Activated gamma-delta T cell (primary cell): ENCODE measurements at regions not wholly inside any gene's neighbourhood (a gene's known extent, or its start where the extent isn't known, plus 50 kb on each side); places are given as distances from the start of the nearest gene placed in this dataset.
"Not testable (repeated sequence)": the region's sequence is repeated elsewhere in the genome, so short reads cannot be mapped to it uniquely, and the experiment has no call there.

Experiments used
- DNase-seq: peaks from one replicate; lab custom pipeline; 2025; lab: John Stamatoyannopoulos, UW

GRCh38 chr3:66633402-66634381 lies 132.9 kb upstream of the LRIG1 start:
- DNase-seq: no peak

- no peak for DNase-seq
Observed at GRCh38 chr3:66638717-66639116, 137.9 kb upstream of the LRIG1 start.

- DNase-seq: no peak
Observed at GRCh38 chr3:66639809-66640356, 139.1 kb upstream of the LRIG1 start.

- no peak for DNase-seq
Observed at GRCh38 chr3:66642019-66642418, 141.2 kb upstream of the LRIG1 start.

GRCh38 chr3:66642484-66642883 lies 141.7 kb upstream of the LRIG1 start:
- DNase-seq: no peak

GRCh38 chr3:66644549-66644948 lies 143.7 kb upstream of the LRIG1 start:
- no peak for DNase-seq

GRCh38 chr3:66648975-66649374 lies 148.2 kb upstream of the LRIG1 start:
- no peak for DNase-seq

GRCh38 chr3:66651520-66651919 lies 150.7 kb upstream of the LRIG1 start:
- not testable (repeated sequence) for DNase-seq

- not testable (repeated sequence) for DNase-seq
Observed at GRCh38 chr3:66652100-66652499, 151.3 kb upstream of the LRIG1 start.

GRCh38 chr3:66655044-66655443 lies 154.2 kb upstream of the LRIG1 start:
- DNase-seq: no peak

GRCh38 chr3:66655671-66656070 lies 154.8 kb upstream of the LRIG1 start:
- no peak for DNase-seq

- DNase-seq: no peak
Observed at GRCh38 chr3:66656609-66657008, 155.8 kb upstream of the LRIG1 start.

GRCh38 chr3:66659056-66659455 lies 158.2 kb upstream of the LRIG1 start:
- no peak for DNase-seq

GRCh38 chr3:66661628-66662027 lies 160.8 kb upstream of the LRIG1 start:
- DNase-seq: no peak

- DNase-seq: no peak
Observed at GRCh38 chr3:66662894-66663293, 162.1 kb upstream of the LRIG1 start.

GRCh38 chr3:66665021-66665695 lies 164.3 kb upstream of the LRIG1 start:
- no peak for DNase-seq

GRCh38 chr3:66666362-66666761 lies 165.5 kb upstream of the LRIG1 start:
- DNase-seq: no peak

GRCh38 chr3:66667263-66667662 lies 166.4 kb upstream of the LRIG1 start:
- no peak for DNase-seq

- no peak for DNase-seq
Observed at GRCh38 chr3:66671291-66671690, 170.5 kb upstream of the LRIG1 start.

GRCh38 chr3:66672830-66673229 lies 172.0 kb upstream of the LRIG1 start:
- no peak for DNase-seq

GRCh38 chr3:66673293-66673692 lies 172.5 kb upstream of the LRIG1 start:
- DNase-seq: no peak

GRCh38 chr3:66675366-66675765 lies 174.5 kb upstream of the LRIG1 start:
- no peak for DNase-seq
